Stomach (tissue), 4 donors: ENCODE measurements at regions not wholly inside any gene's neighbourhood (a gene's known extent, or its start where the extent isn't known, plus 50 kb on each side); places are given as distances from the start of the nearest gene placed in this dataset.

ENCODE experiments used
- EP300 ChIP-seq: sonication (generic); formaldehyde crosslinking; IDR thresholded peaks from one replicate; pipeline ENCODE4 v1.6.1; 2017; ENCODE audit warnings: antibody characterized with exemption
- POLR2A ChIP-seq, 4 donors: fragments of 450-650 bp; IDR thresholded peaks; one replicate each; pipeline ENCODE4 v1.6.1; 2016; ENCODE audit warnings: antibody characterized with exemption in 4 of 4, control low read depth in 2 of 4, mild to moderate bottlenecking in 1 of 4, moderate library complexity in 1 of 4
- POLR2AphosphoS5 ChIP-seq, 3 donors: sonication (generic); formaldehyde crosslinking; IDR thresholded peaks; one replicate each; pipeline ENCODE4 v1.6.1; 2016; ENCODE audit warnings: antibody characterized with exemption in 3 of 3
- TF ChIP-seq, protein P1 (sequence below), 7 experiments: fragments of 450-650 bp in 4 of 7; fragments of 200-600 bp in 3 of 7; sonication (generic) in 3 of 7; IDR thresholded peaks; one replicate each; pipeline ENCODE4 v1.5.1; 2016 to 2019; ENCODE audit warnings: antibody characterized with exemption in 7 of 7, control low read depth in 2 of 7, mild to moderate bottlenecking in 1 of 7

DNA sequence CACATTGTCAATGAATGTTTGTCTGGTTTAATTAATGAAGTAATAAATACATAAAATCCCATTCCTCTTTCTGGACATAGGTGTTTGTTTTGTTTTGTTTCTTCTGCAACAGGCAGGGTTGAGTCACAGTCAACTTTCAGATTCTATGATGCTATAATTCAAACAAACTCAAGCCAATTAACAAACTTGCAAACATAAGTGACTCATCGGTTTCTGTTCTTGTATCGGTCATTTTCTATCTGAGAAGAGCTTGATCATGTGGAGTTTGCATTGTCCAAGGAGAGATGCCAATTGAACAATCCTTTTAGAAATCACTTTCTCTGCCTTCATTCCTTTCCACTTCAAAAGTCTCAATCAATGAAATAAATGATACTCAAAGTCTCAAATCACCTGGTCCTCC, 294.2 kb upstream of the C16orf82 start:
- TF ChIP-seq, protein P1, sequence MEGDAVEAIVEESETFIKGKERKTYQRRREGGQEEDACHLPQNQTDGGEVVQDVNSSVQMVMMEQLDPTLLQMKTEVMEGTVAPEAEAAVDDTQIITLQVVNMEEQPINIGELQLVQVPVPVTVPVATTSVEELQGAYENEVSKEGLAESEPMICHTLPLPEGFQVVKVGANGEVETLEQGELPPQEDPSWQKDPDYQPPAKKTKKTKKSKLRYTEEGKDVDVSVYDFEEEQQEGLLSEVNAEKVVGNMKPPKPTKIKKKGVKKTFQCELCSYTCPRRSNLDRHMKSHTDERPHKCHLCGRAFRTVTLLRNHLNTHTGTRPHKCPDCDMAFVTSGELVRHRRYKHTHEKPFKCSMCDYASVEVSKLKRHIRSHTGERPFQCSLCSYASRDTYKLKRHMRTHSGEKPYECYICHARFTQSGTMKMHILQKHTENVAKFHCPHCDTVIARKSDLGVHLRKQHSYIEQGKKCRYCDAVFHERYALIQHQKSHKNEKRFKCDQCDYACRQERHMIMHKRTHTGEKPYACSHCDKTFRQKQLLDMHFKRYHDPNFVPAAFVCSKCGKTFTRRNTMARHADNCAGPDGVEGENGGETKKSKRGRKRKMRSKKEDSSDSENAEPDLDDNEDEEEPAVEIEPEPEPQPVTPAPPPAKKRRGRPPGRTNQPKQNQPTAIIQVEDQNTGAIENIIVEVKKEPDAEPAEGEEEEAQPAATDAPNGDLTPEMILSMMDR (IDR thresholded peaks at IDR 0.05): no peak
- TF ChIP-seq POLR2A (IDR thresholded peaks at IDR 0.05): no peak
- TF ChIP-seq EP300: no peak
- TF ChIP-seq POLR2AphosphoS5 (IDR thresholded peaks at IDR 0.05): no peak
